ENCODE measurements at regions not wholly inside any gene's neighbourhood (a gene's known extent, or its start where the extent isn't known, plus 50 kb on each side); places are given as distances from the start of the nearest gene placed in this dataset.

DNA sequence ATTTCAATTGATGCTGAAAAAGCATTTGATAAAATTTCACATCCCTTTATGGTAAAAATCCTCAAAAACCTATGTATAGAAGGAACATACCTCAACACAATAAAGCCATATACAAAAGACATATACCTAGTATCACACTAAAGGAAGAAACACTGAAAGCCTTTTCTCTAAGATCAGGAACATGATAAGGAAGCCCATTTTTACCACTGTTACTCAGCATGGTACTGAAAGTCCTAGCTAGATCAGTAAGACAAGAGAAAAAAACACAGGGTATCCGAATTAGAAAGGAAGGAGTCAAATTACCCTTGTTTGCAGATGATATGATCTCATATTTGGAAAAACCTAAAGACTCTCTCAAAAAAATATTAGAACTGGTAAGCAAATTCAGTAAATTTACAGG, 350.2 kb upstream of the PDE4D start:
- no peak overlapping the region for H3K9ac ChIP-seq (ENCODE audit: extremely low read depth, low read length, poor library complexity, severe bottlenecking)
- Mint-ChIP-seq H3K9me3 (peaks cover 16% of the 10 kb centered on the region), H3K4me3 (no peak overlapping the region), H3K36me3 (ENCODE audit: low read depth) (no peaks in the 10 kb centered on the region), H3K4me1 (no peaks in the 10 kb centered on the region), H3K27ac (no peak overlapping the region), H3K27me3 (ENCODE audit: insufficient read depth) (no peaks in the 10 kb centered on the region)
- TF ChIP-seq CTCF (conservative IDR thresholded peaks at IDR 0.05) = no peak
- no peaks in the 10 kb centered on the region for H3K4me1 ChIP-seq (ENCODE audit: control insufficient read depth, insufficient read depth, low read length)
- H3K36me3 ChIP-seq (ENCODE audit: control insufficient read depth, insufficient read depth, low read length) = no peaks in the 10 kb centered on the region
- 40 to 70% methylated on average over 1 of the region's 1 CpG for WGBS, 2 experiments (ENCODE audit: insufficient coverage in 1 of 2, insufficient read length in 1 of 2)
- DNase-seq = no peak
- no peak overlapping the region for H3K4me3 ChIP-seq (ENCODE audit: low read length)
- H3K27me3 ChIP-seq (ENCODE audit: control insufficient read depth, insufficient read depth, low read length, poor library complexity, severe bottlenecking) = no peaks in the 10 kb centered on the region
- H3K27ac ChIP-seq (ENCODE audit: low read depth, low read length) = no peak overlapping the region
- no peaks in the 10 kb centered on the region for H3K9me3 ChIP-seq (ENCODE audit: control insufficient read depth, low read length)

DNA sequence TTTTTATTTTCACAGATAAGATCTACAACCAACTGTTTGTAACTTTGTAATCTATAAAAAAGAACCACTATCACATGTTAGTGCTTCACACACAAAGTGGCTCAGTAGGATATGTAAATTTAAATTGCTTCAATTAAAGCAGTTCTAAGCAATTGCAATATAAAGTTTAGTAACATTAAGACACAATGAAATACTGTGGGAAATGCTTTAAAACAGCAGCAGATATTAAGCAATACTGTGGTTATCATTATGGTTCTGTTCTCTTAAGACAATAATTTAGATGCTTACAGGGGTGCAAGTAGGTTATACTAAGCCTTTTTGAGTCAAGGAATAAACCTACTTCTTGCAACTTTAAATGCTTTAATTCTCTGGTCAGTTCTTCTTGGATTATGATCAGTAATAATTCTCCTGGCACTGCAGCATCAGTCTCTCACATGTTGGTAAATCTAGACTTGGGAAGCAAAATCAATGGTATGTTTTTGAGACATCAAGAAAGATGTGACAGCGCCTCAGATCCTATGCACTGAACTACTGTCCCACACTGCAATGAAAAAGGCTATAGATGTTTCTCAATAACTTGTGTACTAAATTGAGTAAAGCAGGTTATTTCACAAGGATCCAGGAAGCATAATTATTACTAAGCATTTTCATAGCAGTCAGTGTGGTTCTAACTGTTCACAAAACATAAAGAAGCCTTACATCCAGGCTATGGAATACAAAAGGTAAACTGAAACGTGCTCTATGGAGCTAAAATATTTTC, 338.7 kb upstream of the PDE4D start:
- WGBS, 2 experiments (ENCODE audit: insufficient coverage in 1 of 2, insufficient read length in 1 of 2) = 96 to 100% methylated on average over 1 to 2 of the region's 2 CpGs
- peaks cover 4% of the 10 kb centered on the region for H3K27me3 Mint-ChIP-seq (ENCODE audit: insufficient read depth)
- no peak overlapping the region for H3K27ac Mint-ChIP-seq

GRCh38 chr5:60230456-60230855, 336.9 kb upstream of the PDE4D start:
- Histone ChIP-seq H3K27me3 (ENCODE audit: control insufficient read depth, insufficient read depth, low read length, poor library complexity, severe bottlenecking) (no peaks in the 10 kb centered on the region), H3K36me3 (ENCODE audit: control insufficient read depth, insufficient read depth, low read length) (no peaks in the 10 kb centered on the region), H3K27ac (ENCODE audit: low read depth, low read length) (no peak overlapping the region), H3K4me3 (ENCODE audit: low read length) (no peak overlapping the region), H3K9me3 (ENCODE audit: control insufficient read depth, low read length) (no peaks in the 10 kb centered on the region), H3K4me1 (ENCODE audit: control insufficient read depth, insufficient read depth, low read length) (no peaks in the 10 kb centered on the region), H3K9ac (ENCODE audit: extremely low read depth, low read length, poor library complexity, severe bottlenecking) (no peak overlapping the region)
- Mint-ChIP-seq H3K4me1 (no peaks in the 10 kb centered on the region), H3K27me3 (ENCODE audit: insufficient read depth) (peaks cover 2% of the 10 kb centered on the region), H3K9me3 (no peaks in the 10 kb centered on the region), H3K27ac (no peak overlapping the region), H3K36me3 (ENCODE audit: low read depth) (no peaks in the 10 kb centered on the region), H3K4me3 (no peak overlapping the region)
- no peak for DNase-seq
- TF ChIP-seq CTCF (conservative IDR thresholded peaks at IDR 0.05) = no peak
- WGBS, 2 experiments (ENCODE audit: insufficient coverage in 1 of 2, insufficient read length in 1 of 2) = 60 to 90% methylated on average over 1 of the region's 1 CpG

More for the DNA sequence above, 338.7 kb upstream of the PDE4D start:
- H3K9me3 Mint-ChIP-seq = no peaks in the 10 kb centered on the region
- H3K4me1 ChIP-seq (ENCODE audit: control insufficient read depth, insufficient read depth, low read length) = no peaks in the 10 kb centered on the region
- H3K36me3 Mint-ChIP-seq (ENCODE audit: low read depth) = no peaks in the 10 kb centered on the region
- no peaks in the 10 kb centered on the region for H3K9me3 ChIP-seq (ENCODE audit: control insufficient read depth, low read length)
- H3K27me3 ChIP-seq (ENCODE audit: control insufficient read depth, insufficient read depth, low read length, poor library complexity, severe bottlenecking) = no peaks in the 10 kb centered on the region
- no peak overlapping the region for H3K27ac ChIP-seq (ENCODE audit: low read depth, low read length)
- DNase-seq = no peak
- no peaks in the 10 kb centered on the region for H3K4me1 Mint-ChIP-seq
- no peak for TF ChIP-seq CTCF (conservative IDR thresholded peaks at IDR 0.05)
- H3K4me3 ChIP-seq (ENCODE audit: low read length) = no peak overlapping the region
- no peak overlapping the region for H3K9ac ChIP-seq (ENCODE audit: extremely low read depth, low read length, poor library complexity, severe bottlenecking)
- no peak overlapping the region for H3K4me3 Mint-ChIP-seq
- no peaks in the 10 kb centered on the region for H3K36me3 ChIP-seq (ENCODE audit: control insufficient read depth, insufficient read depth, low read length)
